ENCODE measurements at regions not wholly inside any gene's neighbourhood (a gene's known extent, or its start where the extent isn't known, plus 50 kb on each side); places are given as distances from the start of the nearest gene placed in this dataset.
"Not testable (repeated sequence)": the region's sequence is repeated elsewhere in the genome, so short reads cannot be mapped to it uniquely, and the experiment has no call there.

DNA sequence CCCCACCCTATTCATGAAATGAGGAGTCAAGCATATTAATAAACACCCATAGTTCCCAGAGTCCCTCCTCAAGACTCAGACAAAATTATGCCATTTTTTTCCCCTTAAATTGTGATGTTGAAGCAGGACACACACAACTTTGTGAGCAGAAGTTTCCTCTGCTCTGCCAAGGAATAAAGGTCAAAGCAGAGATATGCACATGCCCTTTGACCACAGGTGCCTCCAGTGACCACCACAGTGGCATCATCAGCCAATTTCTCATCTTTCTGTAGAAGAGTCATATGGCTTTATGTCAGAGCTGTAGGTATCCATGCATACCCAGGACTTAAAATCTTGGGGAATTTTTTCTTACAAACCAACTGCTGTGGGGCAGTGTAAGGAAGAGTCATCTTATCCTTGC, 304.4 kb upstream of the GADL1 start:
- Mint-ChIP-seq H3K36me3 (no peaks in the 10 kb centered on the region), H3K4me1 (no peaks in the 10 kb centered on the region), H3K4me3 (no peak overlapping the region), H3K27me3 (ENCODE audit: insufficient read depth, low read depth) (no peaks in the 10 kb centered on the region), H3K27ac (no peak overlapping the region), H3K9me3 (no peaks in the 10 kb centered on the region)
- H3K27me3 ChIP-seq: no peaks in the 10 kb centered on the region
- DNase-seq (ENCODE audit: low spot score): no peak
- H3K4me2 ChIP-seq: no peak overlapping the region
- H3F3A ChIP-seq (ENCODE audit: low read depth): no peaks in the 10 kb centered on the region
- H3K4me1 ChIP-seq: peaks cover 9% of the 10 kb centered on the region
- no peaks in the 10 kb centered on the region for H4K20me1 ChIP-seq (ENCODE audit: low read depth)
- no peak overlapping the region for H3K27ac ChIP-seq
- H3K79me2 ChIP-seq (ENCODE audit: low read depth): no peaks in the 10 kb centered on the region
- no peaks in the 10 kb centered on the region for H3K9me3 ChIP-seq (ENCODE audit: low read depth)
- H3K9ac ChIP-seq: no peak overlapping the region
- no peak overlapping the region for H3K4me3 ChIP-seq
- no peak overlapping the region for H2AFZ ChIP-seq (replicated peaks)
- no peak for TF ChIP-seq EZH2 (IDR thresholded peaks at IDR 0.05)
- TF ChIP-seq, protein P1, sequence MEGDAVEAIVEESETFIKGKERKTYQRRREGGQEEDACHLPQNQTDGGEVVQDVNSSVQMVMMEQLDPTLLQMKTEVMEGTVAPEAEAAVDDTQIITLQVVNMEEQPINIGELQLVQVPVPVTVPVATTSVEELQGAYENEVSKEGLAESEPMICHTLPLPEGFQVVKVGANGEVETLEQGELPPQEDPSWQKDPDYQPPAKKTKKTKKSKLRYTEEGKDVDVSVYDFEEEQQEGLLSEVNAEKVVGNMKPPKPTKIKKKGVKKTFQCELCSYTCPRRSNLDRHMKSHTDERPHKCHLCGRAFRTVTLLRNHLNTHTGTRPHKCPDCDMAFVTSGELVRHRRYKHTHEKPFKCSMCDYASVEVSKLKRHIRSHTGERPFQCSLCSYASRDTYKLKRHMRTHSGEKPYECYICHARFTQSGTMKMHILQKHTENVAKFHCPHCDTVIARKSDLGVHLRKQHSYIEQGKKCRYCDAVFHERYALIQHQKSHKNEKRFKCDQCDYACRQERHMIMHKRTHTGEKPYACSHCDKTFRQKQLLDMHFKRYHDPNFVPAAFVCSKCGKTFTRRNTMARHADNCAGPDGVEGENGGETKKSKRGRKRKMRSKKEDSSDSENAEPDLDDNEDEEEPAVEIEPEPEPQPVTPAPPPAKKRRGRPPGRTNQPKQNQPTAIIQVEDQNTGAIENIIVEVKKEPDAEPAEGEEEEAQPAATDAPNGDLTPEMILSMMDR (IDR thresholded peaks at IDR 0.05): no peak
- no peaks in the 10 kb centered on the region for H3K36me3 ChIP-seq

DNA sequence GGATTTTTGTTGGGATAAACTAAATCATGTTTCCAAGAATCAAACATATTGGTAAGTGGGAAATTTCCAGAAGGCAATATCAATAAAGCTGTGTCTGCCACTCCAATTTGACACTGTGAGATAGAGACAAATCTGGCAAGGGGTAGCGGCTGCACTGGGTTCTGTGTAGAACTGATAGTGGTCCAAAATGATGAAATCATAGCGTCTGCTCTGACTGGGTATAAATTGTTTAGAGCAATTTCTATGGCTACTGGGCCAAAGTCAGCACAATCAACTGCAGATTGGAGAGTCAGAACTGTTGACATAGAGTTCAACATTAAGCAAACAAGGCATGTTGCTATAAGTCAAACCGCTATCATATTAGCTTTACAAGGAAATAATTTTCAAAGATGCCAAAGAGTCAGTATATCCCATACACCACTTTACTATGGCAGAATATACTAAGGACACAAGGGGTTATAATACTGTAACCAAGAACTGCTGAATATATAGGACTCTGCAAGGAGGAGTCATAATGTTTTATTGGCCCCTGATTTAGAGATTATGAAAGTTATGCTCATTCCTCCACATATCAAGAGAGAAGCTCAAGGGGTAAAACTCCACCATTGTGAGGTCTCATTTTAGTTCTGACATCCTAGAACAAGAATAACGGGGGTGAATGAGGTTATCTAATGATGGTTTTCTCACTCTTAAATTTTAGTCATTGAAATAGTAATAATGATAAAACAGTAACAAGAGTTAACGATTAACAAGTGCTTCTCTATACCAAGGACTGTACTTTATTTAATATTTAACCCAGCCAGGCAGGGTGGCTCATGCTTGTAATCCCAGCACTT, 309.7 kb upstream of the GADL1 start:
- no peak overlapping the region for H3K4me3 Mint-ChIP-seq
- no peaks in the 10 kb centered on the region for H3K36me3 Mint-ChIP-seq

DNA sequence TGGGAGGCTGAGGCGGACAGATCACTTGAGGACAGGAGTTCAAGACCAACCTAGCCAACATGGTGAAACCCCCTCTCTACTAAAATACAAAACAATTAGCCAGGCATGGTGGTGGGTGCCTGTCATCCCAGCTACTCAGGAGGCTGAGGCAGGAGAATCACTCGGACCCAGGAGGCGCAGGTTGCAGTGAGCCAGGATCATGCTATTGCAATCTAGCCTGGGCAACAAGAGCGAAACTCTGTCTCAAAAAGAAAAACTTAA, 310.3 kb upstream of the GADL1 start:
- not testable (repeated sequence) for H3K9ac ChIP-seq; H3K36me3 Mint-ChIP-seq; H3K27me3 Mint-ChIP-seq (ENCODE audit: insufficient read depth, low read depth); H3K27me3 ChIP-seq; H3K4me1 Mint-ChIP-seq; H3K4me3 ChIP-seq; H3K4me2 ChIP-seq; H3K4me1 ChIP-seq; H2AFZ ChIP-seq (replicated peaks); H3K9me3 ChIP-seq (ENCODE audit: low read depth); DNase-seq (ENCODE audit: low spot score); H3K36me3 ChIP-seq; H3K9me3 Mint-ChIP-seq; H3K4me3 Mint-ChIP-seq; H3K27ac Mint-ChIP-seq; H3F3A ChIP-seq (ENCODE audit: low read depth); H4K20me1 ChIP-seq (ENCODE audit: low read depth); H3K27ac ChIP-seq; H3K79me2 ChIP-seq (ENCODE audit: low read depth)

More for the DNA sequence above, 309.7 kb upstream of the GADL1 start:
- TF ChIP-seq EZH2phosphoT487 (IDR thresholded peaks at IDR 0.05): no peak
- TF ChIP-seq, protein P1 (IDR thresholded peaks at IDR 0.05): no peak
- no peak for TF ChIP-seq EZH2 (IDR thresholded peaks at IDR 0.05)
- H3F3A ChIP-seq (ENCODE audit: low read depth): no peaks in the 10 kb centered on the region
- no peaks in the 10 kb centered on the region for H3K27me3 ChIP-seq
- H3K36me3 ChIP-seq: no peaks in the 10 kb centered on the region
- no peak overlapping the region for H3K27ac ChIP-seq
- H3K9me3 ChIP-seq (ENCODE audit: low read depth): no peaks in the 10 kb centered on the region
- H3K79me2 ChIP-seq (ENCODE audit: low read depth): no peaks in the 10 kb centered on the region
- no peaks in the 10 kb centered on the region for H3K4me1 ChIP-seq
- DNase-seq (ENCODE audit: low spot score): no peak
- H3K9ac ChIP-seq: no peak overlapping the region
- no peak overlapping the region for H2AFZ ChIP-seq (replicated peaks)
- no peaks in the 10 kb centered on the region for H3K4me1 Mint-ChIP-seq
- no peak overlapping the region for H3K4me3 ChIP-seq
- no peak overlapping the region for H3K27ac Mint-ChIP-seq
- no peaks in the 10 kb centered on the region for H4K20me1 ChIP-seq (ENCODE audit: low read depth)
- H3K9me3 Mint-ChIP-seq: peaks cover 2% of the 10 kb centered on the region
- no peaks in the 10 kb centered on the region for H3K27me3 Mint-ChIP-seq (ENCODE audit: insufficient read depth, low read depth)
- no peak overlapping the region for H3K4me2 ChIP-seq

DNA sequence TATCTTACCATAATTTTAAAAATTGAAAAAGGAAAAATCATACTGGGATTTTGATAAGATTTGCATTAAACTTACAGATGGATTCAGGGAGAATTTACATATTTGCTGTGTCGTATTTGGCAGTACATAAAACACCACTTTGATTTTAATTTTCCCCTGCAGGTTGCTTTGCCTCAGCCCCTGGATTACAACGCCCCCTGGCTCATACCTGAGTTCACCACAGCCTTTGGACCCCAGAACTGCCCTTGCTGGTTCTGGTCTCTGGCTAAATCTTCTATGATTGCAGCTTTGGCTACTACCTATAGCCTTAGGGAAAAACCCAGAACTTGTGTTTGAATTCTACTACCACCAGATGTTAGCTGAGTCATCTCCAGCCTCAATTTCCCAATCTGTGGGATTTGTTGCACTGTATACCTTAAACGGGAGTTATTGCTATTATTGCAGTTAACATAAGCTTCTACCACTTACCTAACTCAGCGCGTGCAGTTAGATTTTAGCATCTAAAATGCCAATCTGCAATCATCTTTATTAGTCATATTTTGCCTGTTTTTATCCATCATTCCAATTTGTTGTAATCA, 315.7 kb upstream of the GADL1 start:
- no peak for TF ChIP-seq EZH2phosphoT487 (IDR thresholded peaks at IDR 0.05)
- TF ChIP-seq, protein P1 (IDR thresholded peaks at IDR 0.05): peak; percentile 50
- H3K27me3 Mint-ChIP-seq (ENCODE audit: insufficient read depth, low read depth): no peaks in the 10 kb centered on the region
- peaks cover 2% of the 10 kb centered on the region for H3K9me3 Mint-ChIP-seq
- Histone ChIP-seq H3K9me3 (ENCODE audit: low read depth) (no peaks in the 10 kb centered on the region), H3K4me1 (no peaks in the 10 kb centered on the region), H3K36me3 (no peaks in the 10 kb centered on the region), H3K27ac (no peak overlapping the region), H3K79me2 (ENCODE audit: low read depth) (no peaks in the 10 kb centered on the region), H2AFZ (replicated peaks) (no peak overlapping the region), H3K27me3 (no peaks in the 10 kb centered on the region), H3K9ac (no peak overlapping the region), H4K20me1 (ENCODE audit: low read depth) (no peaks in the 10 kb centered on the region), H3F3A (ENCODE audit: low read depth) (no peaks in the 10 kb centered on the region), H3K4me2 (no peak overlapping the region), H3K4me3 (no peak overlapping the region)
- peaks cover 10% of the 10 kb centered on the region for H3K4me1 Mint-ChIP-seq
- DNase-seq (ENCODE audit: low spot score): peak; percentile 39
- no peak overlapping the region for H3K4me3 Mint-ChIP-seq
- H3K36me3 Mint-ChIP-seq: no peaks in the 10 kb centered on the region
- no peak overlapping the region for H3K27ac Mint-ChIP-seq

Measured in neural progenitor cell (in vitro differentiated cells).